Breast epithelium (tissue), 4 donors: ENCODE measurements at regions not wholly inside any gene's neighbourhood (a gene's known extent, or its start where the extent isn't known, plus 50 kb on each side); places are given as distances from the start of the nearest gene placed in this dataset.

Experiments used
- DNase-seq, 2 donors: peaks; one replicate each; pipeline ENCODE4 v3.0.0-alpha.2; 2019; ENCODE audit warnings: low spot score in 2 of 2
- H3K27ac ChIP-seq, 2 donors: fragments of 200-600 bp; sonication (generic) in 1 of 2; one replicate each; pipeline ENCODE4 v1.5.1; 2016 to 2019; ENCODE audit warnings: mild to moderate bottlenecking in 1 of 2
- H3K27me3 ChIP-seq, 2 donors: fragments of 200-600 bp; sonication (generic) in 1 of 2; one replicate each; pipeline versions ENCODE4 v1.5.1 to v1.6.0; 2017 to 2019; ENCODE audit warnings: control low read depth in 1 of 2, mild to moderate bottlenecking in 1 of 2
- H3K36me3 ChIP-seq: fragments of 200-600 bp; one replicate; pipeline ENCODE4 v1.5.1; 2019
- H3K4me1 ChIP-seq, 2 donors: fragments of 200-600 bp; sonication (generic); one replicate each; pipeline ENCODE4 v1.5.1; 2016 to 2019; ENCODE audit warnings: control low read depth in 1 of 2
- H3K4me3 ChIP-seq, 3 donors: fragments of 200-600 bp; sonication (generic); 1 replicate in 2 of 3; 2 replicates in 1 of 3; pipeline ENCODE4 v1.5.1; 2016 to 2019; ENCODE audit warnings: mild to moderate bottlenecking in 3 of 3, moderate library complexity in 2 of 3
- H3K9me3 ChIP-seq, 2 donors: fragments of 200-600 bp; sonication (generic) in 1 of 2; one replicate each; pipeline ENCODE4 v1.5.1; 2016 to 2019; ENCODE audit warnings: control low read depth in 1 of 2
- POLR2A ChIP-seq: fragments of 450-650 bp; IDR thresholded peaks from one replicate; pipeline ENCODE4 v1.6.1; 2016; ENCODE audit warnings: antibody characterized with exemption, mild to moderate bottlenecking, moderate library complexity
- POLR2AphosphoS5 ChIP-seq, 3 donors: sonication (generic); formaldehyde crosslinking; IDR thresholded peaks; one replicate each; pipeline ENCODE4 v1.6.1; 2017; ENCODE audit warnings: antibody characterized with exemption in 3 of 3
- intact Hi-C: fragments of 100-400 bp; cut with DNase I; formaldehyde crosslinking; loops from one replicate; pipeline ENCODE4 v1.15.1; 2023; ENCODE audit warnings: low total_unique reads
- TF ChIP-seq, protein P1 (sequence below), 3 donors: fragments of 450-650 bp; IDR thresholded peaks; one replicate each; pipeline ENCODE4 v1.5.1; 2016 to 2017; ENCODE audit warnings: antibody characterized with exemption in 3 of 3, mild to moderate bottlenecking in 3 of 3, moderate library complexity in 3 of 3

- Histone ChIP-seq H3K36me3 (no peaks in the 10 kb centered on the region), H3K9me3 (no peaks in the 10 kb centered on the region), H3K27ac (no peak overlapping the region), H3K4me1 (no peaks in the 10 kb centered on the region), H3K27me3 (no peaks in the 10 kb centered on the region), H3K4me3 (no peak overlapping the region)
- DNase-seq: no peak
- intact Hi-C loops: no loop called here
- TF ChIP-seq, protein P1, sequence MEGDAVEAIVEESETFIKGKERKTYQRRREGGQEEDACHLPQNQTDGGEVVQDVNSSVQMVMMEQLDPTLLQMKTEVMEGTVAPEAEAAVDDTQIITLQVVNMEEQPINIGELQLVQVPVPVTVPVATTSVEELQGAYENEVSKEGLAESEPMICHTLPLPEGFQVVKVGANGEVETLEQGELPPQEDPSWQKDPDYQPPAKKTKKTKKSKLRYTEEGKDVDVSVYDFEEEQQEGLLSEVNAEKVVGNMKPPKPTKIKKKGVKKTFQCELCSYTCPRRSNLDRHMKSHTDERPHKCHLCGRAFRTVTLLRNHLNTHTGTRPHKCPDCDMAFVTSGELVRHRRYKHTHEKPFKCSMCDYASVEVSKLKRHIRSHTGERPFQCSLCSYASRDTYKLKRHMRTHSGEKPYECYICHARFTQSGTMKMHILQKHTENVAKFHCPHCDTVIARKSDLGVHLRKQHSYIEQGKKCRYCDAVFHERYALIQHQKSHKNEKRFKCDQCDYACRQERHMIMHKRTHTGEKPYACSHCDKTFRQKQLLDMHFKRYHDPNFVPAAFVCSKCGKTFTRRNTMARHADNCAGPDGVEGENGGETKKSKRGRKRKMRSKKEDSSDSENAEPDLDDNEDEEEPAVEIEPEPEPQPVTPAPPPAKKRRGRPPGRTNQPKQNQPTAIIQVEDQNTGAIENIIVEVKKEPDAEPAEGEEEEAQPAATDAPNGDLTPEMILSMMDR (IDR thresholded peaks at IDR 0.05): no peak
- no peak for TF ChIP-seq POLR2AphosphoS5 (IDR thresholded peaks at IDR 0.05)
- no peak for TF ChIP-seq POLR2A
Measured at GRCh38 chr12:126086242-126086641, 1021.0 kb downstream of the AACS start.

DNA sequence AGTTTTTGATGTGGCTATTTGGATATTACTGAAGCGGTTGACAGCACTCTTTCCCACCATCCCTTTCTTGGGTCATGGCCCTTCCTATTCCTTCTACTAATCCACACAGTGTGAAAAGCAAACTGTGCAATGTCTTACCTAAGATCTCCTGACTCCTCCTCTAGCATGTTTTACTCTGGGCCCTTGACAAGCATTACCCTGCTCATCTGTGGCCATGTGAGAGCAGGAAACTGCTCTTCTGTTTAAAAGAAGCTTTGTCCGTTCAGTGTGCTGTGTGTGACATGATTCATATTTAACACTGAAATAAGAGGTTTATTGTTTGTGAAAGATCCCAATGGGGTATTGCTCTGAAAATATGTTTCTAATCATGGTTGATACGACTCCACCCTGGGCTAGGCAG, 1022.5 kb downstream of the AACS start:
- H3K27ac ChIP-seq: no peak overlapping the region
- DNase-seq: no peak
- no peak overlapping the region for H3K4me3 ChIP-seq
- no peaks in the 10 kb centered on the region for H3K27me3 ChIP-seq
- intact Hi-C loops: no loop called here
- peaks cover 0 to 3% of the 10 kb centered on the region in 2 donors for H3K9me3 ChIP-seq
- no peaks in the 10 kb centered on the region for H3K36me3 ChIP-seq
- TF ChIP-seq POLR2A (no peak), POLR2AphosphoS5 (IDR thresholded peaks at IDR 0.05) (no peak)
- TF ChIP-seq, protein P1 (IDR thresholded peaks at IDR 0.05): no peak
- no peaks in the 10 kb centered on the region for H3K4me1 ChIP-seq

GRCh38 chr12:126093908-126094307, 1028.7 kb downstream of the AACS start:
- Histone ChIP-seq H3K27ac (no peak overlapping the region), H3K4me1 (no peaks in the 10 kb centered on the region), H3K4me3 (no peak overlapping the region), H3K27me3 (no peaks in the 10 kb centered on the region), H3K9me3 (peaks cover 0 to 3% of the 10 kb centered on the region in 2 donors), H3K36me3 (no peaks in the 10 kb centered on the region)
- intact Hi-C loops: no loop called here
- TF ChIP-seq, protein P1 (IDR thresholded peaks at IDR 0.05): no peak
- TF ChIP-seq POLR2A (no peak), POLR2AphosphoS5 (IDR thresholded peaks at IDR 0.05) (no peak)
- DNase-seq: no peak

- Histone ChIP-seq H3K9me3 (peaks cover 0 to 3% of the 10 kb centered on the region in 2 donors), H3K27me3 (no peaks in the 10 kb centered on the region), H3K36me3 (no peaks in the 10 kb centered on the region), H3K4me3 (no peak overlapping the region), H3K4me1 (no peaks in the 10 kb centered on the region), H3K27ac (no peak overlapping the region)
- TF ChIP-seq POLR2AphosphoS5 (IDR thresholded peaks at IDR 0.05) (no peak), POLR2A (no peak)
- TF ChIP-seq, protein P1 (IDR thresholded peaks at IDR 0.05): no peak
- no peak for DNase-seq
- intact Hi-C loops: no loop called here
Measured at GRCh38 chr12:126095748-126096510, 1030.7 kb downstream of the AACS start.

- Histone ChIP-seq H3K9me3 (no peaks in the 10 kb centered on the region), H3K27ac (no peak overlapping the region), H3K4me3 (no peak overlapping the region), H3K4me1 (no peaks in the 10 kb centered on the region), H3K36me3 (no peaks in the 10 kb centered on the region), H3K27me3 (no peaks in the 10 kb centered on the region)
- no peak for DNase-seq
- TF ChIP-seq, protein P1 (IDR thresholded peaks at IDR 0.05): no peak
- TF ChIP-seq POLR2A (no peak), POLR2AphosphoS5 (IDR thresholded peaks at IDR 0.05) (no peak)
- intact Hi-C loops: no loop called here
Measured at GRCh38 chr12:126106706-126107105, 1041.5 kb downstream of the AACS start.
